ENCODE measurements at regions not wholly inside any gene's neighbourhood (a gene's known extent, or its start where the extent isn't known, plus 50 kb on each side); places are given as distances from the start of the nearest gene placed in this dataset.
A peak's percentile ranks its signal among the peaks of the same experiment; 100 is the strongest.

DNA sequence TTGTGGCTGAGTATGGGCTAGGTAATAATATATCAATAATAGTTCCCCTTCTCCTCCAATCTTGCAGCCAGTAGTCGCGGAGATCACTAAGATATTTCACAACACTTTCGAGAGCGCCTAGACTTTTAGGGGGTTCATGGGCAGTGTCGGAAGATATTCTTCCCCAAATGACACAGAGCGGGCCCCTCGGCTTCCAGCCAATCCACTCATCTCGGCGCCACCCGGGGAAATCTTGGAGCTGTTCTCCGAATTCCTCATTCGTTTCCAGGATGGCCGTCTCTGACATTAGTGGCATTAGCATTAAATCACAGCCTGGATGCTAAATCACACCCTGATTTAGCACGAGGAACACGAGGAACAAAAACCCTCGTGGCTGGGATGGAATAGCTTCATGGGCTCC is 437.7 kb downstream of the ZNF516 start:
- H3K27ac ChIP-seq = no peak overlapping the region
- no peak for TF ChIP-seq POLR2A (IDR thresholded peaks at IDR 0.05)
- TF ChIP-seq, protein P1, sequence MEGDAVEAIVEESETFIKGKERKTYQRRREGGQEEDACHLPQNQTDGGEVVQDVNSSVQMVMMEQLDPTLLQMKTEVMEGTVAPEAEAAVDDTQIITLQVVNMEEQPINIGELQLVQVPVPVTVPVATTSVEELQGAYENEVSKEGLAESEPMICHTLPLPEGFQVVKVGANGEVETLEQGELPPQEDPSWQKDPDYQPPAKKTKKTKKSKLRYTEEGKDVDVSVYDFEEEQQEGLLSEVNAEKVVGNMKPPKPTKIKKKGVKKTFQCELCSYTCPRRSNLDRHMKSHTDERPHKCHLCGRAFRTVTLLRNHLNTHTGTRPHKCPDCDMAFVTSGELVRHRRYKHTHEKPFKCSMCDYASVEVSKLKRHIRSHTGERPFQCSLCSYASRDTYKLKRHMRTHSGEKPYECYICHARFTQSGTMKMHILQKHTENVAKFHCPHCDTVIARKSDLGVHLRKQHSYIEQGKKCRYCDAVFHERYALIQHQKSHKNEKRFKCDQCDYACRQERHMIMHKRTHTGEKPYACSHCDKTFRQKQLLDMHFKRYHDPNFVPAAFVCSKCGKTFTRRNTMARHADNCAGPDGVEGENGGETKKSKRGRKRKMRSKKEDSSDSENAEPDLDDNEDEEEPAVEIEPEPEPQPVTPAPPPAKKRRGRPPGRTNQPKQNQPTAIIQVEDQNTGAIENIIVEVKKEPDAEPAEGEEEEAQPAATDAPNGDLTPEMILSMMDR (IDR thresholded peaks at IDR 0.05) = no peak
- H3K27me3 ChIP-seq = no peaks in the 10 kb centered on the region
- no peaks in the 10 kb centered on the region for H3K36me3 ChIP-seq (ENCODE audit: low read depth, missing control alignments)
- H3K4me1 ChIP-seq = peaks cover 3% of the 10 kb centered on the region
- no peak overlapping the region for H3K4me3 ChIP-seq
- H3K9me3 ChIP-seq = no peaks in the 10 kb centered on the region
- no peak for DNase-seq
- 56 to 68% methylated on average over 14 to 15 of the region's 16 CpGs for WGBS, 2 donors
- intact Hi-C loops (cut with DNase I; ENCODE audit: low total_unique reads) = no loop called here

DNA sequence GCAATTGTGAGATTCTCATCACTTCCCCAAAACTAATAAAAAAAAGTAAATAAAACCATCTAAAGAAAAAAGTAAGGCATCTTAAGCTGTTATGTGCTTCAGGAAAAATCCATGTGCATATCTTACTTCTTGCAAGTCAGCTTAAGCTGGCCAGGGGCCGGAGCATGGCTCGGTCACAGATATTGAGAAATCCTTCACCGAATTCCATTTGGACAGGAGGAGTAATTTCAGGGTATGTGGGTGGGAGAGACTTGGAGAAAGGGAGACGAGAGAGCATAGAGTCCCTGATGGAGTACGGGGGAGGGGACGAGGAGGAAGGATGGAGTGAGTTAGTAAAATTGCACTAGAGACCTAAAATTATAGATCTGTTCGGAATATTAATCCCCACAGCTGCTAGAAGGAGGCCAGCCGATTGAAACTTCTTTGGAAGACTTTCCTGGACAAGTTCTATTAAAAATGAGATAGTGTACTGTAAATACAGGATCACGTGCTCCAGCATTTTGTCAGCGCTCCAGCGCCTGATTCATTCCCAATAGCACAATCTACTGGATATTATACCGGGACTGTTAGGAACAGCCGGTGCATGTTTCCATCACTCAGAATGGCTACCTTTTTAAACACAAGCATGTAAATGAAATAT is 438.5 kb downstream of the ZNF516 start:
- no peaks in the 10 kb centered on the region for H3K27me3 ChIP-seq
- H3K4me1 ChIP-seq = peaks cover 7% of the 10 kb centered on the region
- 24 to 28% methylated on average over 13 of the region's 13 CpGs for WGBS, 2 donors
- intact Hi-C loops (cut with DNase I; ENCODE audit: low total_unique reads) = no loop called here
- no peak overlapping the region for H3K4me3 ChIP-seq
- no peaks in the 10 kb centered on the region for H3K36me3 ChIP-seq (ENCODE audit: low read depth, missing control alignments)
- no peak overlapping the region for H3K27ac ChIP-seq
- TF ChIP-seq, protein P1 (IDR thresholded peaks at IDR 0.05) = no peak
- no peak for TF ChIP-seq POLR2A (IDR thresholded peaks at IDR 0.05)
- no peaks in the 10 kb centered on the region for H3K9me3 ChIP-seq
- peak; percentile 81 for DNase-seq

DNA sequence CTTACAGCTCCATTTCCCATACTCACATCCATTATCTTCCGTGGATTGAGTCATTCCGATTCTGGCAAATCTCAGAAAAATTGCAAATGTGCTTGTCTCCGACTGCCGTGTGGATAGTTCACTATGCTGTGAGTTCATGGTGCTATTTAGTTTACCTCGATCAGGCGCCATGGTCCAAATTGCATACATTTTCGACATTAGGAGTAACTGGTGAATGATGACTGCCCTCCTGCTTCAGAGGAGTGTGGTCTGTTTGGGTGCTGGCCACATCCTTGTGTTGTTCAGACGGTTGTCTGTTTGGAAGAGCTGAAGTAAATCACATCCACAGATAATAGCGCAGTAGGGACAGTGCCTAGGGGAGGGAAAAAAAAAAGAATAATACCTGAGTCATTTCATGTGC is 439.5 kb downstream of the ZNF516 start:
- Histone ChIP-seq H3K4me1 (peaks cover 7% of the 10 kb centered on the region), H3K27ac (no peak overlapping the region), H3K36me3 (ENCODE audit: low read depth, missing control alignments) (no peaks in the 10 kb centered on the region), H3K9me3 (no peaks in the 10 kb centered on the region), H3K4me3 (no peak overlapping the region), H3K27me3 (no peaks in the 10 kb centered on the region)
- intact Hi-C loops (cut with DNase I; ENCODE audit: low total_unique reads) = no loop called here
- DNase-seq = no peak
- TF ChIP-seq POLR2A (IDR thresholded peaks at IDR 0.05) = no peak
- TF ChIP-seq, protein P1 (IDR thresholded peaks at IDR 0.05) = no peak
- 49 to 55% methylated on average over 9 of the region's 9 CpGs for WGBS, 2 donors

DNA sequence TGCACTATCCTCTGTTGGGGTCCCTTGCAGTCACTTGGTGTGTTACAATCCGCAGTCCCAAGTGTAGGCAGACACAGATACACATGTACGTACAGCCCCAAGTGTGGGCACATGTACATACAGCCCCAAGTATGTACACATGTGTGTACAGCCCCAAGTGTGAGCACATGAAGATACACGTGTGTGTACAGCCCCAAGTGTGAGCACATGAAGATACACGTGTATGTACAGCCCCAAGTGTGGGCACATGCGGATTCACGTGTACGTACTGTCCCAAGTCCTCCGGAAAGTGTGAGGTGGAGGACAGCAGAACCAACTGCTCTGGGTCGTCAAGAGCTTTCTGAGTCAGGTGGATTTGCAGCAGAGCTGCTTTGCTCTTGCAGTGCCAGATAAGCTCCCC is 440.0 kb downstream of the ZNF516 start:
- Histone ChIP-seq H3K27me3 (no peaks in the 10 kb centered on the region), H3K27ac (no peak overlapping the region), H3K36me3 (ENCODE audit: low read depth, missing control alignments) (no peaks in the 10 kb centered on the region), H3K9me3 (no peaks in the 10 kb centered on the region), H3K4me3 (no peak overlapping the region), H3K4me1 (peaks cover 7% of the 10 kb centered on the region)
- WGBS, 2 donors = 78 to 82% methylated on average over 9 of the region's 9 CpGs
- intact Hi-C loops (cut with DNase I; ENCODE audit: low total_unique reads) = no loop called here
- TF ChIP-seq, protein P1 (IDR thresholded peaks at IDR 0.05) = no peak
- TF ChIP-seq POLR2A (IDR thresholded peaks at IDR 0.05) = no peak
- DNase-seq = no peak

DNA sequence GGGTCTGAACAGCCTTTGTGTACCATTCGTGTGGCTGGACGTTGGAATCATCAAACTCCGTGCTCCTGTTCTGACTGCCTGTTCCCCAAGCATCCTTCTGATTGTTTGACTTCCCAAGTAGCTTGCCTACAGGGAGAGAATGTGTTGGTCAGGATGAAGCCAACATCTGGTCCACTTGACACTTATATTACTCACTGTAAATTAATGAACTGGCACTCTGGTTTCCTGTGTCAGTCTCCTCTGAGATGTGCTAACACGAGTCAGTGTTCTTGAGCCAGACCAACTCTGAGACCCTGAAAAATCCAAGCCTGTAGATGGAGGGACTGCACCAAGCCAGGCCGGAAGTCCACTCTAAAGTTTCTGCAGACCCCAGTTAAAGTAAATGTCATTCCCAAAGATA is 440.9 kb downstream of the ZNF516 start:
- 75 to 78% methylated on average over 5 of the region's 5 CpGs for WGBS, 2 donors
- Histone ChIP-seq H3K27me3 (no peaks in the 10 kb centered on the region), H3K4me3 (no peak overlapping the region), H3K27ac (no peak overlapping the region), H3K9me3 (no peaks in the 10 kb centered on the region), H3K4me1 (peaks cover 7% of the 10 kb centered on the region), H3K36me3 (ENCODE audit: low read depth, missing control alignments) (no peaks in the 10 kb centered on the region)
- no peak for DNase-seq
- TF ChIP-seq, protein P1 (IDR thresholded peaks at IDR 0.05) = no peak
- TF ChIP-seq POLR2A (IDR thresholded peaks at IDR 0.05) = no peak
- intact Hi-C loops (cut with DNase I; ENCODE audit: low total_unique reads) = no loop called here
